ENCODE measurements at regions not wholly inside any gene's neighbourhood (a gene's known extent, or its start where the extent isn't known, plus 50 kb on each side); places are given as distances from the start of the nearest gene placed in this dataset.

DNA sequence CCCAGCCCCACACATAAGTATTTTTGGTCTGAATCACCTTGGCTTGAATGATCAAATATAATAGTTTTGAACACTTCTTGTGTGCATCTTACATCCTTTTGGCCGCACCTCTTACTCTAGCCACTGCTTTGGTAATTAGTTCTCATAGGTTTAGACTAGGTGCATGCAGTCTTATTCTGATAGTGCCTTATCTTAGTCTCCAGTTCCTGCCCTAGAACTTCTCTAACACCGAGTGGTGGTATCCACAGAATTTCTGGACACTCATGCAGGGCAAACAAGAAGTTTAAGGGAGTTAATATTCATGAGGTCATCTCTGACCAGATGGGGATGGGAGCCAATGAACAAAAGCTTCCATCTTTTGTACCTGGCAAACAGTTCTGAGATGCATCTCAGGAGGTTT lies 77.5 kb upstream of the AKIRIN2 start:
- Histone ChIP-seq H3K79me2 (ENCODE audit: low read depth) (no peaks in the 10 kb centered on the region), H3K36me3 (ENCODE audit: low read depth) (no peaks in the 10 kb centered on the region), H2AFZ (no peak overlapping the region), H3K4me1 (replicated peaks; ENCODE audit: insufficient read depth) (no peaks in the 10 kb centered on the region), H3K27me3 (ENCODE audit: insufficient read depth, low read depth) (no peaks in the 10 kb centered on the region), H3K4me3 (no peak overlapping the region), H4K20me1 (ENCODE audit: insufficient read depth) (no peaks in the 10 kb centered on the region), H3K9me3 (ENCODE audit: insufficient read depth, low read depth) (no peaks in the 10 kb centered on the region), H3F3A (ENCODE audit: insufficient read depth, low read depth) (no peaks in the 10 kb centered on the region), H3K9me2 (ENCODE audit: insufficient read depth) (no peaks in the 10 kb centered on the region), H3K4me2 (no peak overlapping the region), H3K27ac (no peak overlapping the region)
- ChIA-PET CTCF (no interaction called here), POLR2A (ENCODE audit: unreplicated experiment) (no interaction called here)
- no TSS peak for BruUV-seq (replicated peaks)
- TF ChIP-seq, protein P1, sequence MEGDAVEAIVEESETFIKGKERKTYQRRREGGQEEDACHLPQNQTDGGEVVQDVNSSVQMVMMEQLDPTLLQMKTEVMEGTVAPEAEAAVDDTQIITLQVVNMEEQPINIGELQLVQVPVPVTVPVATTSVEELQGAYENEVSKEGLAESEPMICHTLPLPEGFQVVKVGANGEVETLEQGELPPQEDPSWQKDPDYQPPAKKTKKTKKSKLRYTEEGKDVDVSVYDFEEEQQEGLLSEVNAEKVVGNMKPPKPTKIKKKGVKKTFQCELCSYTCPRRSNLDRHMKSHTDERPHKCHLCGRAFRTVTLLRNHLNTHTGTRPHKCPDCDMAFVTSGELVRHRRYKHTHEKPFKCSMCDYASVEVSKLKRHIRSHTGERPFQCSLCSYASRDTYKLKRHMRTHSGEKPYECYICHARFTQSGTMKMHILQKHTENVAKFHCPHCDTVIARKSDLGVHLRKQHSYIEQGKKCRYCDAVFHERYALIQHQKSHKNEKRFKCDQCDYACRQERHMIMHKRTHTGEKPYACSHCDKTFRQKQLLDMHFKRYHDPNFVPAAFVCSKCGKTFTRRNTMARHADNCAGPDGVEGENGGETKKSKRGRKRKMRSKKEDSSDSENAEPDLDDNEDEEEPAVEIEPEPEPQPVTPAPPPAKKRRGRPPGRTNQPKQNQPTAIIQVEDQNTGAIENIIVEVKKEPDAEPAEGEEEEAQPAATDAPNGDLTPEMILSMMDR (conservative IDR thresholded peaks at IDR 0.05), result no peak
- no peak for TF ChIP-seq EZH2 (IDR thresholded peaks at IDR 0.05; ENCODE audit: low read depth)
- no peak for DNase-seq
- intact Hi-C loops (cut with micrococcal nuclease; ENCODE audit: unreplicated experiment), result no loop called here

DNA sequence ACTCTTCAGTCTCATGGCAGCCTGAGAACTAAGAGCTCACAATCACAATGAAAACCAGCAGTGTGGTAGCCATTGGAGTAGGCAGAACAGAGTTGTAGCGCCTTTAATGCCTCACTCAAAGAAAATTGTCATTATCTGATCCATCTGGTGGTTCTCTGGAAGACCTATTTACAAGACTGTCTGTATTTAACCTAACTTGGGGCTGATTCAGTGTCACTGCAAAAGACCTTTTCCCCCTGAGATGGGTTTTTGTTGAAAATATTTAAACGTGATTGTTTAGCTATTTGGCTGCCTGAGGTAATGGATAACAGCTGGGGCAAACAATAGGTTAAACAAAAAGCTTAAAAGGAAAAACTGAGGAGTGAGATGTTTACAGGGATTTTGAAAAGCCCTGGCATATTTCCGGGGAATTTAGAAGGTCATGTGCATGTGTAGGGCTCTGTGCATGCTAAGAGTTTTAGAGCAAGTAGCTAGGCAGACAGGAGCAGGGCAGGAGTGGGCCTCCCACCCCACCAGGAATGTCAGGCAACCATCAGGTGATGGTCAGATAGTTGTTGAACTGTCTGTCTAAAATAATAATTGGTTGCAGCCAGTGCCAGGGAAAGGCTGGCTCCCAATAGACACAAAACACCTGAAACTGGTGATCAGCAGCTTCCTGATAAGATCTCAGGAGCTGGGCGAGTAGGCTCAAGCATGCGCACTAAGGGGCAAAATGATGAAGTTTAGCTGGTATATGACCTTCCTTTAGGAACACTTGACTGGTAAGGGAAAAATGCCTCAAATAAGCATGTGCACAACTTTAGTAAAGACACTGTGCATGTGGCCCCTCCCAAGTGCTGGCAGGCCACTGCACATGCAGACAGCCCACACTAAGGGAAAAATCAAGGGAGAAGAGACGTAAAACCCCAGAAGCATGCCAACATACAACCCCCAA lies 70.8 kb upstream of the AKIRIN2 start:
- H4K20me1 ChIP-seq (ENCODE audit: insufficient read depth), result no peaks in the 10 kb centered on the region
- no peaks in the 10 kb centered on the region for H3K79me2 ChIP-seq (ENCODE audit: low read depth)
- ChIA-PET POLR2A (ENCODE audit: unreplicated experiment) (no interaction called here), CTCF (no interaction called here)
- H3K4me1 ChIP-seq (replicated peaks; ENCODE audit: insufficient read depth), result no peaks in the 10 kb centered on the region
- no TSS peak for BruUV-seq (replicated peaks)
- intact Hi-C loops (cut with micrococcal nuclease; ENCODE audit: unreplicated experiment), result no loop called here
- no peak for DNase-seq
- TF ChIP-seq, protein P1 (conservative IDR thresholded peaks at IDR 0.05), result no peak
- TF ChIP-seq EZH2 (IDR thresholded peaks at IDR 0.05; ENCODE audit: low read depth), result no peak
- no peaks in the 10 kb centered on the region for H3F3A ChIP-seq (ENCODE audit: insufficient read depth, low read depth)
- no peaks in the 10 kb centered on the region for H3K36me3 ChIP-seq (ENCODE audit: low read depth)
- no peaks in the 10 kb centered on the region for H3K9me3 ChIP-seq (ENCODE audit: insufficient read depth, low read depth)
- no peaks in the 10 kb centered on the region for H3K9me2 ChIP-seq (ENCODE audit: insufficient read depth)
- no peak overlapping the region for H3K4me2 ChIP-seq
- H2AFZ ChIP-seq, result no peak overlapping the region
- H3K27me3 ChIP-seq (ENCODE audit: insufficient read depth, low read depth), result no peaks in the 10 kb centered on the region
- H3K4me3 ChIP-seq, result no peak overlapping the region
- no peak overlapping the region for H3K27ac ChIP-seq

DNA sequence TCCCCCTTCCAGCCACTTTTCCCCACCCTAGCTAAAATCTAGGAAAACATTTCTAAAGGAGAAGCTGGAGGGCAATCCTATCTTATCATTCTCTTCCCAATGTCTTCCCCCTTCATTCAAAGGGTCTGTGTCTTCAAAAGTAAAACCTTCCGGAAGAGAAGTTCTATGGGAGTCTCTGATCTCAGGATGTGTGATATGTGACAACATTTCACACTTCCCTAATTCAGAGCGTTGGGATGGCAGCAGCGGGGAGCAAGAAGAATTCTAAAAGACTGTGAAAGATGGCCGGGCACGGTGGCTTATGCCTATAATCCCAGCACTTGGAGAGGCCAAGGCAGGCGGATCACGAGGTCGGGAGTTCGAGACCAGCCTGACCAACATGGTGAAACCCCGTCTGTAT lies 65.4 kb upstream of the AKIRIN2 start:
- Histone ChIP-seq H3K36me3 (ENCODE audit: low read depth) (no peaks in the 10 kb centered on the region), H3K27me3 (ENCODE audit: insufficient read depth, low read depth) (no peaks in the 10 kb centered on the region), H3K9me2 (ENCODE audit: insufficient read depth) (no peaks in the 10 kb centered on the region), H4K20me1 (ENCODE audit: insufficient read depth) (no peaks in the 10 kb centered on the region), H3F3A (ENCODE audit: insufficient read depth, low read depth) (no peaks in the 10 kb centered on the region), H3K4me3 (no peak overlapping the region), H3K4me1 (replicated peaks; ENCODE audit: insufficient read depth) (no peaks in the 10 kb centered on the region), H3K4me2 (no peak overlapping the region), H3K27ac (no peak overlapping the region), H3K9me3 (ENCODE audit: insufficient read depth, low read depth) (no peaks in the 10 kb centered on the region), H3K79me2 (ENCODE audit: low read depth) (no peaks in the 10 kb centered on the region), H2AFZ (no peak overlapping the region)
- intact Hi-C loops (cut with micrococcal nuclease; ENCODE audit: unreplicated experiment), result no loop called here
- ChIA-PET CTCF (no interaction called here), POLR2A (ENCODE audit: unreplicated experiment) (no interaction called here)
- BruUV-seq (replicated peaks), result no TSS peak
- TF ChIP-seq, protein P1 (conservative IDR thresholded peaks at IDR 0.05), result no peak
- TF ChIP-seq EZH2 (IDR thresholded peaks at IDR 0.05; ENCODE audit: low read depth), result no peak
- no peak for DNase-seq
